Activated naive CD8-positive, alpha-beta T cell (primary cell): ENCODE measurements at regions not wholly inside any gene's neighbourhood (a gene's known extent, or its start where the extent isn't known, plus 50 kb on each side); places are given as distances from the start of the nearest gene placed in this dataset.

Source experiments
- H3K27ac Mint-ChIP-seq: one replicate; pipeline ENCODE4 v1.8.0; 2021; ENCODE audit warnings: mixed read lengths
- H3K27me3 Mint-ChIP-seq: one replicate; pipeline ENCODE4 v1.8.0; 2021; ENCODE audit warnings: mixed read lengths
- H3K36me3 Mint-ChIP-seq: one replicate; pipeline ENCODE4 v1.8.0; 2021; ENCODE audit warnings: mixed read lengths
- H3K4me1 Mint-ChIP-seq: one replicate; pipeline ENCODE4 v1.8.0; 2021; ENCODE audit warnings: low read depth, mixed read lengths
- H3K4me3 Mint-ChIP-seq: one replicate; pipeline ENCODE4 v1.8.0; 2021; ENCODE audit warnings: mild to moderate bottlenecking, mixed read lengths
- H3K9me3 Mint-ChIP-seq: one replicate; pipeline ENCODE4 v1.8.0; 2021; ENCODE audit warnings: low read depth, mixed read lengths

DNA sequence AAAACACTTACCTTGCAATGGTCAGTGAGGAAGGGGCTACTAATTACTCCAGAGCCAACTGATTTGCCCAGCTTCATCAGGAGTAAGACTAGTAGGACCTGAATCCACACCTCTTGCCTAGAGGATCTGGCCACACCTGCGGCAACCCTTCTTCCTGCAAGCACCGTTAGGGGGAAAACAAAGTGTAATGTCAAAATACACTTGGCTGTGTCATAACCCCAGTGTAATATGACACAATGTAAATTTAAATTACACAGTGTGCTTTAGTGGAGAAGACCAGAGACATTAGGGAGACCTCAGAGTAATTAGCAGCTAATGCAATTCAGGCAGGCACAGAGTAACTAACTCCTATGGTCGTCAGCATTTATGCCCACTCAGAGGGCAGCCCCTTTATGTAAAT lies 308.5 kb upstream of the ARRDC4 start:
- no peak overlapping the region for H3K4me3 Mint-ChIP-seq
- H3K4me1 Mint-ChIP-seq: no peaks in the 10 kb centered on the region
- peaks cover 19% of the 10 kb centered on the region for H3K27me3 Mint-ChIP-seq
- no peak overlapping the region for H3K27ac Mint-ChIP-seq
- no peaks in the 10 kb centered on the region for H3K36me3 Mint-ChIP-seq
- no peaks in the 10 kb centered on the region for H3K9me3 Mint-ChIP-seq

DNA sequence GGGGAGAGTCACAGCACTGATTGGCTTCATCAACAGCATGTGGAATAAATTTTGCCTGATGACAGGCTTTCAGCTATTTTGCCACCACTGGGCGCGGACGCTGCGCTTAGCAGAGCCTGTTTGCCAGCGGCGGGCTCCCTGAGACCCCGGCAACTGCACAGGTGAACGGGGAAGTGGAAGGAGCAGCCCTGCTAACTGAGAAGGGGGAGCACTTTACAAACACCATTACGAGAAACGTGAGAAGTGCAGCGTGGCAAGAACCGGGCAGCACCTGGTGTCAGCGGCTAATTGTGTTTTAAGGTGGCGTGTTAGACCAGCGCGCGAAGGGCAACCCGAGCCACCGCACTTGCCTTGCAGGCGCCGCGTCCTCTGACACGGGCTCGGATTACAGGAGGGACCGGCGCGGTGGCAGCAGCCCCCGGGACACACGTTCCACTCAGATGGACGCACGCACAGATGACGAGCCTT lies 307.8 kb upstream of the ARRDC4 start:
- no peaks in the 10 kb centered on the region for H3K4me1 Mint-ChIP-seq
- H3K36me3 Mint-ChIP-seq: no peaks in the 10 kb centered on the region
- no peak overlapping the region for H3K4me3 Mint-ChIP-seq
- H3K9me3 Mint-ChIP-seq: no peaks in the 10 kb centered on the region
- H3K27me3 Mint-ChIP-seq: peaks cover 18% of the 10 kb centered on the region
- no peak overlapping the region for H3K27ac Mint-ChIP-seq

DNA sequence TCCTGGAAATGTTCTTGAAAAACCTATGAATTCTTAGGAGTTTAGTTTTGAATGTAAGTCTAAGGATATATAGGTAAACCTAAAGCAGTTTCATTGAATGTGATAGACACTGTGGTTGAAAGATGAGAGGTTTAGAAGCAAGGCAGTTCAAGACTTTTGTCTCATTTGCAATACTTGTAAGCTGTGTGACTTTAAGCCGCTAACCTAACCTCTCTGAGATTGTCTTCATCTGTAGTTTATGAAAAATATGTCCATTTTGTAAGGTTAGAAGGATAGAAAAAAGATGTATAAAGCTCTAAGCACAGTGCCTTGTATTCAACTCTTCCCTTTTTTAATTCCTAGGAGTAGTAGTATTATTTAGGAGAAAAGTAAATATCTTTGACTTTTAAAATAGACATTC lies 306.6 kb upstream of the ARRDC4 start:
- H3K27me3 Mint-ChIP-seq: peaks cover 20% of the 10 kb centered on the region
- no peaks in the 10 kb centered on the region for H3K9me3 Mint-ChIP-seq
- no peak overlapping the region for H3K27ac Mint-ChIP-seq
- no peaks in the 10 kb centered on the region for H3K36me3 Mint-ChIP-seq
- no peaks in the 10 kb centered on the region for H3K4me1 Mint-ChIP-seq
- no peak overlapping the region for H3K4me3 Mint-ChIP-seq

DNA sequence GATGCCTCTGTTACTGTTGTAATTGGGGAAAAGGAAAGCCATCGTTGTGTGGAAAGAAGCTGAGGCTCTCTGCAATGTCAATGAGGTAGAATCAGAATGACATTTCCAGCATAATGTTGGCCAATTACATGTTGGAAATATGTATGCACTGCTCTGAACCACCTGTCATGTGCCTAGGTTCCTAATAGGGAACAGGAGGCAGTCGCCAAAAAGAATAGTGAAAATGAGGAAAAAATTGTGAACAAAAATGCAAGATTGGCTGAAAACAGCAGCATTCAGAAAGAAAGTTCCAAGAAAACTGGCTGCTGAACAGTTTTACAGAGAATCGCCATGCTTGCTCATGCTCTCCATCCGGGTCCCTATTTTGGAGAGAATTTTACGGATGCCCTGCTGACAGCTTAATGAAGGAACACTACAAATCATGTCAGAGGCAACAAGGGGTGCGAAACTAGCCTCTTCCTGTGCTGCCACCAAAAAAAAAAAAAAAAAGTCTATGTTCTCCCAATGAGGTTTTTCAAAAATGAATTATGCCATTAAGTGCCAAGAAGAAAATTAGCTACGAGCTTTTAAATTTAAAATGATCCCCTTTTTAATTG lies 305.9 kb upstream of the ARRDC4 start:
- peaks cover 19% of the 10 kb centered on the region for H3K27me3 Mint-ChIP-seq
- H3K4me1 Mint-ChIP-seq: no peaks in the 10 kb centered on the region
- no peak overlapping the region for H3K27ac Mint-ChIP-seq
- no peaks in the 10 kb centered on the region for H3K36me3 Mint-ChIP-seq
- no peak overlapping the region for H3K4me3 Mint-ChIP-seq
- no peaks in the 10 kb centered on the region for H3K9me3 Mint-ChIP-seq

DNA sequence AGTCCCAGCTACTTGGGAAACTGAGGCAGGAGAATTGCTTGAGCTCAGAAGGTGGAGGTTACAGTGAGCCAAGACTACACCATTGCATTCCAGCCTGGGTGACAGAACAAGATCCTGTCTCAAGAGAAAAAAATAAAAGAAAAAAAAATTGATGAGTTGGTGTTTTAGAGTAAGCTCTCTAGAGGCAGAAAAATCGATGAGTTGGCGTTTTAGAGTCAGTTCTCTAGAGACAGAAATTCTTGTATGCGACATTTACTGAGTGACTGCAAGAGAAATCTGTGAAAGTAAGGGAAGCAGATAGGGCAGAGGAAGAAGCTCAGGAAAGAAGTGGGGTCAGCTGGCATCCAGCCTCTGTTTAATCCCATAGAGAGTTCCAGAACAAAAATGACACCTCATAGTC lies 298.7 kb upstream of the ARRDC4 start:
- H3K9me3 Mint-ChIP-seq: no peaks in the 10 kb centered on the region
- H3K36me3 Mint-ChIP-seq: no peaks in the 10 kb centered on the region
- H3K27ac Mint-ChIP-seq: no peak overlapping the region
- no peaks in the 10 kb centered on the region for H3K4me1 Mint-ChIP-seq
- no peak overlapping the region for H3K4me3 Mint-ChIP-seq
- H3K27me3 Mint-ChIP-seq: peaks cover 1% of the 10 kb centered on the region

DNA sequence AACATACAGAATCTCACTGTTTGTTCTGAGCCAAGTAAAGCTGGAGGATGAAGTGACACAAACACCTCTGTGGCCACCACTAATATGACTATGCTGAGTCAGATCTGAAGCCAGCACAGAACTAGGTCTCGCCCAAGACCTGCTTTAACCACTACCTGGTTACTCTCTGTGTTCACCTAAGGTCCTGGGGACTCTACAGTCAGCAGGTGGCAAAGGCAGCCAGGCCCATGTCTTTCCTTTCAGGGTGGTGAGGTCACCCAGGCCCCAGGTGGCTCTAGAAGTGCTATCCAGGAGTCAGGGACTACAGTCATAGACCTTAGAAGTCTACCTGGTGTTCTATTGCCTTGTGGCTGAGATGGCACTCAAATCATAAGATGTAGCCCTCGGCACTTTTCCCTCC lies 287.9 kb upstream of the ARRDC4 start:
- no peaks in the 10 kb centered on the region for H3K4me1 Mint-ChIP-seq
- H3K27me3 Mint-ChIP-seq: peaks cover 3% of the 10 kb centered on the region
- no peak overlapping the region for H3K4me3 Mint-ChIP-seq
- H3K9me3 Mint-ChIP-seq: no peaks in the 10 kb centered on the region
- H3K27ac Mint-ChIP-seq: no peak overlapping the region
- H3K36me3 Mint-ChIP-seq: no peaks in the 10 kb centered on the region

DNA sequence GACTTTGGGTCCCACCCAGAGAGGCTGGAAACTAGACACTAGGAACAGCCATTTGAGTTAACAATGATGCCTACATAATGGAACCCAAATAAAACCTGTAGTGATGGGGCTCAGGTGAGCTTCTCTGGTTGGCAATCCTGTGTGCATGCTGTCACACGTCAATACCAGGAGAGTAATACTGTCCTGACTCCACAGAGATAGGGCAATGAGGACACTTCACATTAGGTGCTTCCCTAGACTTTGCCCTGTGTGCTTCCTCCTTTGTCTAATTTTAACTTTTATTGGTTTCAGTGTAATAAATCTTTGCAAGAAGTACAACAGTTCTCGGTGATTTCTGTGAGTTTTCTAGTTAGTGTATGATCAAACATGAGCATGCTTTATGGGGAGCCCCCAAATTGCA lies 281.8 kb upstream of the ARRDC4 start:
- peaks cover 3% of the 10 kb centered on the region for H3K27me3 Mint-ChIP-seq
- no peaks in the 10 kb centered on the region for H3K4me1 Mint-ChIP-seq
- no peak overlapping the region for H3K27ac Mint-ChIP-seq
- H3K9me3 Mint-ChIP-seq: no peaks in the 10 kb centered on the region
- H3K4me3 Mint-ChIP-seq: no peak overlapping the region
- H3K36me3 Mint-ChIP-seq: no peaks in the 10 kb centered on the region

DNA sequence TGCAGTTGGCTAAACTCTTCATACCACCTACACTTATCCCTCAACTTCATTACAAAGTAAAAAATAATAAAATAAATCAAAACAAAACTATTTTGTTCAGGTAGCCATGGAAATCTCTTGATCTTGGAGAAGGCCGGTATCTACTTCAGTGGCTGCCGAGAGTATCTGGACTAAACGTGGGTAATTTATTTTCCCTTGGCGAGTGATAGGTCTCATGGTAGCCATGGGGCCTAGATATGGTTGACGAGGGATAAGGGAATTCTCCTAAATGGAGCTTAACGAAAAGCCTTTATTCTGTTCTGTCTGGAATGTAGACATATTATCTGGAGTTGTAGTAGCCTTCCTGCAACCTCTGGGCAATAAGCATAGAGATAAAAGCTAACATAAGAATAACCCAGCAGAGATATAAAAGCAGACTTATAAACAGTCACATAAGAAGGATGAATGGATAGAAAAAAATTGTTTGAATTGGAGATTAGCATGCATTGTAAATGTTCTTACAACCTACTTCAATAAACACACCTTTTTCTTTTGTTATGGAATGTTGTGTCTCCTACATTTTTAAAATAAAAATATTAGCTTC lies 281.3 kb upstream of the ARRDC4 start:
- H3K27me3 Mint-ChIP-seq: peaks cover 3% of the 10 kb centered on the region
- no peak overlapping the region for H3K27ac Mint-ChIP-seq
- H3K4me1 Mint-ChIP-seq: no peaks in the 10 kb centered on the region
- H3K4me3 Mint-ChIP-seq: no peak overlapping the region
- H3K9me3 Mint-ChIP-seq: no peaks in the 10 kb centered on the region
- no peaks in the 10 kb centered on the region for H3K36me3 Mint-ChIP-seq

DNA sequence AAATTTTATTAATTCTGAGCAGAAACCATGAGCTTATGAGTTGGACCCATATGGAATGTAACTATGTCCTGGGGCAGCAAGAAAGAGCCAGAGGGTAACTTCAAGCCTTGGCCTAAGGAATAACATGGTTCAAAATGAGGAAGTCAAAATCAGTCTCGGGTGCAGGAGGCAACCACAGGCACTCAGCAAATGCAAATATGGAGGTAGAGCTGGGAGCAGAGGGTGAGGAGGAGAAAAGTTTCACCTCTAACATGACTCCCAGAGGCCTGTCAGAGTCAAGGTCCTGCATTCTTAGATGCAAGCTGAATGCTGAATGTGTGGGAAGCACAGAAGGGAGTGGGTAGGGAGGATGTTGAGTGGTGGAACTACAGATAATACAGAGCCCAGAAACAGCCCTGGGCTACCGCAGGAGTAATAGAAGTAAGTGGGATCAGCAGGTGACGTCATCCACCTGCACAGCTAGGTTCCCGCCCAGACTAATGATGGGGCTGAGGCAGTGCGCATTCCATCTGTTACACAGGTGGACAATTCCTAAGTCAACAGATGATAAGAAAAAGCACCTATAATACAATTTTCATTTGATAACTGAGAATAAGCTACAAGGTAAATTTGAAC lies 279.8 kb upstream of the ARRDC4 start:
- Mint-ChIP-seq H3K36me3 (no peaks in the 10 kb centered on the region), H3K4me1 (no peaks in the 10 kb centered on the region), H3K4me3 (no peak overlapping the region), H3K27ac (no peak overlapping the region), H3K27me3 (peaks cover 3% of the 10 kb centered on the region), H3K9me3 (no peaks in the 10 kb centered on the region)

DNA sequence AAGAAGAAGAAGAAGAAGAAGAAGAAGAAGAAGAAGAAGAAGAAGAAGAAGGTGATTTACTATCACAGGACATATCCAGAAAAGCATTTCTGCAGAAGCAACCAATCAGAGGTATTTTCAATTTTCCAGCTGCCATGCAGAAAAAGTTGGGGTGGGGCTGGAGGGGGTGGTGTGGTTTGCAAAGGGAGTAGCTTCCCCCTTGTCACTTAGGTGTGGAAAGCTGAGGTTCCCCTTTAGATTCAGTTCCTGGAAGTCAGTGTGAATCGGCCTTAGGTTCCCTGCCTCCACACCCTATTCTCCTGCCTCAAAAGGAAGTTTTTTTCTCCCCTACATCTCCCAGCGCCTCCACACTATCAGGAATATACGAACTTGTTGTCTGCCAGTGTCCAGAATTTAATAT lies 276.7 kb upstream of the ARRDC4 start:
- H3K27ac Mint-ChIP-seq: no peak overlapping the region
- H3K27me3 Mint-ChIP-seq: peaks cover 4% of the 10 kb centered on the region
- H3K9me3 Mint-ChIP-seq: peaks cover 4% of the 10 kb centered on the region
- H3K4me1 Mint-ChIP-seq: no peaks in the 10 kb centered on the region
- no peaks in the 10 kb centered on the region for H3K36me3 Mint-ChIP-seq
- no peak overlapping the region for H3K4me3 Mint-ChIP-seq

DNA sequence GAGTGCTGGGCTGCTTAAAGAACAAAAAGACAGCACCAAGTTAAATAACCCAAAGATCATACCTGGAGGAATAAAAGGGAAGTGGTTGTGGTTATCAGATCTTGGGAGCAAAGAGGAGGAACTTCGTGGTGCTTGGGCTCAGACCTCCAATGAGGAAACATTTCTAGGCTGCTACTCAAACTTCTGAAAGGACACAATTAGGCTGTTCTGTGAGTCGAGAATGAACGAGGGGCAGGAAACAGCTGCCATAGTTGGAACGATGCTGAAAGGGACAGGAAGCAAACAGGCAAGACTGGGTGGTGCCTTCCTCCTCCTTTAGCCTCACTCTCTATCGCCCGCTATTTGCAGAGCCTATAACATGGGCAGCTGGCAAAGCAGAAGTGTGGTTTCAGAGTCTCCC lies 276.3 kb upstream of the ARRDC4 start:
- Mint-ChIP-seq H3K27ac (no peak overlapping the region), H3K4me3 (no peak overlapping the region)

DNA sequence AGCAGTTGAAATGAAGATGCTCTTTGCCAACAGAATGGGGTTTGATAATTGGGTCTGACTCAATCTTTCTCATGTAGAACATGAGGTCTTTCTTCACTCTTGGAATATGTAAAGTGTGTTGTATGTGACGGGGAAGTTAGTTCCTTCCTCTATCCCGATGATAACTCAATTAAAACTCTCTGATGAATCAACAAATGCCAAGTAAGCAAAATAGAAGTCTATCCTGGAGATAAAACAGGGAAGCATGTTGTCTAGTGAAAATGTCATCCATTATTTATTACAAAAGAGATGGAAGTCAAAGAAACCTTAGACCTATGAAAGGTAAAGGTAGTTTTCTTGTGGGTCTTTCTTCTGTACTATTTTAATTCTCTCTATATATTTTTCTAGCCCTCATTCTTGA lies 274.2 kb upstream of the ARRDC4 start:
- peaks cover 4% of the 10 kb centered on the region for H3K9me3 Mint-ChIP-seq
- H3K27ac Mint-ChIP-seq: no peak overlapping the region
- H3K4me3 Mint-ChIP-seq: no peak overlapping the region
- H3K36me3 Mint-ChIP-seq: no peaks in the 10 kb centered on the region
- no peaks in the 10 kb centered on the region for H3K4me1 Mint-ChIP-seq
- peaks cover 4% of the 10 kb centered on the region for H3K27me3 Mint-ChIP-seq

More for the DNA sequence above, 276.3 kb upstream of the ARRDC4 start:
- H3K36me3 Mint-ChIP-seq: no peaks in the 10 kb centered on the region
- peaks cover 4% of the 10 kb centered on the region for H3K27me3 Mint-ChIP-seq
- no peaks in the 10 kb centered on the region for H3K4me1 Mint-ChIP-seq
- H3K9me3 Mint-ChIP-seq: peaks cover 4% of the 10 kb centered on the region

DNA sequence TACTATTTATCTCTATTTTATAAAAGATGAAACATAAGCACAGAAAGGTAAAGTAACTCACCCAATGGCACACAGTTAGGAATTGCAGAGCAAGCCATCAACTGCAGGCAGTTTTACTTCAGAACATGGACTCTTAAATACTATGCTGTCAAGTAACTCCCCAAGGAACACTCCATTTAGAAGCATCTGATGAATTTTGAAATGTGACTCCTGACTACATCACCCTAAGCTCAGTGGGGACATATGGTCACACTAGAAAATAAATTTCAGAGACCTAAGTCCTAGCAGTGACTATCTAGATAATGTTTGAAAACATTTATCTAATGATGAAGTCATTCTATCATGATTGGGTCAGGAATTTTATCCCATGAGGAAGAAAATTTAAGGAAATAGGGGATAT lies 272.8 kb upstream of the ARRDC4 start:
- Mint-ChIP-seq H3K27ac (no peak overlapping the region), H3K9me3 (peaks cover 4% of the 10 kb centered on the region), H3K36me3 (no peaks in the 10 kb centered on the region), H3K27me3 (peaks cover 5% of the 10 kb centered on the region), H3K4me1 (no peaks in the 10 kb centered on the region), H3K4me3 (no peak overlapping the region)

DNA sequence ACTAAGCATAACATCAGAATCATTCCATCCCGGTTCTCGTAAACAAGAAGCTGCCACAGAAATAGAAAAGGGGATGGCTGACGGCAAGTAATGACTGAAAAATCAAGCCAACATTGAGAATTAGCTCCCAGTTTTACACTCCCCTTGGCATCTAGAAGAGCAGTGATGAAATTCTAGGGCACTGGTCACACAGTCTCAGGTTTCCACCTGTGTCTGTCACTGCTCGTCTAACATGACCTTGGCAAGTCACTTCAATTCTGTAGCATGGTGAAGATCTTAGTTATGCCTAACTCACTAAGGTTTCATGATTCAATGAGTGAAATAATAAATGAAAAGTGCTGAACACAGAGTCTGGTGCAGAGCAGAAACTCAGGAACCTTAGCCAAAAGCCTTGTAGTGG lies 272.3 kb upstream of the ARRDC4 start:
- Mint-ChIP-seq H3K4me3 (no peak overlapping the region), H3K27me3 (peaks cover 5% of the 10 kb centered on the region), H3K4me1 (no peaks in the 10 kb centered on the region), H3K36me3 (no peaks in the 10 kb centered on the region), H3K27ac (no peak overlapping the region), H3K9me3 (peaks cover 4% of the 10 kb centered on the region)

DNA sequence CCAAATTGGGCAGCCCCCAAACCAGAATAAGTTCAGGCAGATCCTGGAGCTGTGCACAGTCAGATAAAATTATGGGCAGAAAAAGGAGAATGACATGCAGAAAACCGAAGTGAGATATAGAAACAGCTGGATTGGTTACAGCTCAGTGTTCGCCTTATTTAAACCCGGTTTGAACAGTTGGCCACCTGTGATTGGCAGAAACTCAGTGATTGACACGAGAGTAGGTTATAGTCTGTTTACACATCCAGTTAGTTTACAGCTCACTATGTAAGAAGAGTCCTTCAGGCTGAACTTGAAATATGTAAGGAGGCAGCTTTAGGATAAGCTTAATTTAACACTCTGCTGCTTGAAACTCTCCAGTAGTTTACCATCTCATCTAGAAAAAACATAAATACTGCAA lies 271.6 kb upstream of the ARRDC4 start:
- Mint-ChIP-seq H3K4me3 (no peak overlapping the region), H3K4me1 (no peaks in the 10 kb centered on the region), H3K9me3 (peaks cover 4% of the 10 kb centered on the region), H3K36me3 (no peaks in the 10 kb centered on the region), H3K27ac (no peak overlapping the region), H3K27me3 (peaks cover 8% of the 10 kb centered on the region)

DNA sequence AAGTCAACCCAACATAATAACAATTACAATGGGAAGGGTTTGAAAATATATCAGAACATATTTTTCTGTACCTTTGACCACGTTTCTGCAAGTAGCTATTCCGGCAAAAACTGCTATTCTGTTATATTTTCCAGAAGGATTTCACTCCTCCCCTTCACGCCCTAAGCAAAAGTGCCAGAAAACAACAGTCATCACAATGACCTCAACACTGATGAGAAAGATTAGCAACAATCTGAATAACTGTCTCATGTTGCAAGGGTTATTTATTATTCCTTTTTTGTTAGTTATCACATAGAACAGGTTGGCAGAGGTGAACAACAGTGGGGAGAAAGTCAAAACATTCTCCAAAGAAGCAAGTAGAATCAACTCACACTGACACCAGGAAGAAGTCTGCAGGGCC lies 269.4 kb upstream of the ARRDC4 start:
- Mint-ChIP-seq H3K9me3 (peaks cover 4% of the 10 kb centered on the region), H3K4me3 (no peak overlapping the region)

More for the DNA sequence above, 269.4 kb upstream of the ARRDC4 start:
- H3K4me1 Mint-ChIP-seq: no peaks in the 10 kb centered on the region
- H3K27ac Mint-ChIP-seq: no peak overlapping the region
- no peaks in the 10 kb centered on the region for H3K36me3 Mint-ChIP-seq
- H3K27me3 Mint-ChIP-seq: peaks cover 8% of the 10 kb centered on the region
